ENCODE measurements at regions not wholly inside any gene's neighbourhood (a gene's known extent, or its start where the extent isn't known, plus 50 kb on each side); places are given as distances from the start of the nearest gene placed in this dataset.

GRCh38 chr2:45255563-45255962 is 246.3 kb upstream of the SIX2 start:
- Mint-ChIP-seq H3K27ac (no peak overlapping the region), H3K27me3 (peaks cover 2% of the 10 kb centered on the region), H3K9me3 (no peaks in the 10 kb centered on the region)

DNA sequence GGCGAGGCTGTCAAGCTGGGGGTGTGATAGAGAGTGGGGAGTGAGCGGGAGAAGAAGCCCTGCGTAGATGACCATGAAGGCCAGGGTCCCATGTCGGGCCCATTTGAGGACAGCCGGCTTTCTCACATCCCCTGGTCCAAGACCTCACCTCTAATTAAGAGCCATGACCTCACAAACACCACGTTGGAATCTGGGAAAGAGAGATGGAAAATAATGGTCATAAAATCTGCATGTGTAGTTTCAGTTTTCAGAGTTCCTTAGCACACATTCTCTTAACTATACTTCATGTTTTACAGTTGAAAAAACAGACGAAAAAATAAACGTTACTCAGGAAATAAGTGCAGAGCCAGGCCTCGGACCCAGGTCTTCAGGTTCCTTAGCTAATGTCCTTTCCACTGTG is 244.8 kb upstream of the SIX2 start:
- no peaks in the 10 kb centered on the region for H3K4me1 Mint-ChIP-seq
- peaks cover 2% of the 10 kb centered on the region for H3K27me3 Mint-ChIP-seq
- no peaks in the 10 kb centered on the region for H3K9me3 Mint-ChIP-seq
- no peak overlapping the region for H3K4me3 Mint-ChIP-seq
- H3K36me3 Mint-ChIP-seq = no peaks in the 10 kb centered on the region
- no peak overlapping the region for H3K27ac Mint-ChIP-seq

More at GRCh38 chr2:45255563-45255962, 246.3 kb upstream of the SIX2 start:
- Mint-ChIP-seq H3K36me3 (no peaks in the 10 kb centered on the region), H3K4me3 (no peak overlapping the region), H3K4me1 (no peaks in the 10 kb centered on the region)

DNA sequence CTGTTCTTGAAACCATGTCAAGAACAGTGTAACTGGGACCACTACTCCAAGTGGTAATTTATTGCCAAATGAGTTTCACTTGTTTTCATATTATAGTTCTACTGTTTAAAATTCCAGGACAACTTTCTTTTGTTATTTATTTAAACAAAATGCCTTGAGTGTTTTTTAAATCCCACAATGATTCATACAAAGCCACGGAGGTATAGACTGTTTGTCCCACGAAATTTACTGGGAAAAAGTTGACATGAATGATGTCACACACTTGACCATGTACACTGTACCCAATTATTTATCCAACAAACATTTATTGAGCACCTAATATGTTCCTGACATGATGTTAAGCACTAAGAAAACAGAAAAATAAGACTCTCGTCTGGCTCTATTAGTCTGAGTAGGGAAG is 243.9 kb upstream of the SIX2 start:
- no peaks in the 10 kb centered on the region for H3K9me3 Mint-ChIP-seq
- H3K4me1 Mint-ChIP-seq = no peaks in the 10 kb centered on the region
- H3K27me3 Mint-ChIP-seq = peaks cover 2% of the 10 kb centered on the region
- no peak overlapping the region for H3K27ac Mint-ChIP-seq
- H3K4me3 Mint-ChIP-seq = no peak overlapping the region
- no peaks in the 10 kb centered on the region for H3K36me3 Mint-ChIP-seq

DNA sequence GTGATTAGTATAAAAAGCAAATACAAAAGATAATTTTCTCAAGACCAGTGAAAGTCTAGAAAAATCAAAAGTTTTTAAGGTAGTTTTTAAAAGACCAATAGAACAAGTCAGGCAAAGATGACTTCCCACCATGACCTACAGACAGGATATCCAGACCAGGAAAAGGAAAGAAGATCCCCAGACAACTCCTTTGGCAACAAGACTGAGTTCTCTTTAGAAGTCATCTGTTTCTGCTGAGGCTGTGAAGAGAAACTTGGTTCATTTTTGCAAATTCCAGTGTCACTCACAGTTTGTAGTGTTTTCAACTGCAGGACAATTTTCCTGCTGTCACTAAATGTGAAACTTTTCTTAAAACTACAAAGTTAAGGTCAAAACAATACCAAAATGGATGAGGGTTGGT is 240.9 kb upstream of the SIX2 start:
- Mint-ChIP-seq H3K9me3 (no peaks in the 10 kb centered on the region), H3K4me1 (no peaks in the 10 kb centered on the region), H3K4me3 (no peak overlapping the region), H3K27me3 (peaks cover 4% of the 10 kb centered on the region), H3K36me3 (no peaks in the 10 kb centered on the region), H3K27ac (no peak overlapping the region)

- H3K4me1 Mint-ChIP-seq = no peaks in the 10 kb centered on the region
- H3K4me3 Mint-ChIP-seq = no peak overlapping the region
- peaks cover 6% of the 10 kb centered on the region for H3K27me3 Mint-ChIP-seq
- H3K36me3 Mint-ChIP-seq = no peaks in the 10 kb centered on the region
- H3K27ac Mint-ChIP-seq = no peak overlapping the region
- no peaks in the 10 kb centered on the region for H3K9me3 Mint-ChIP-seq
Observed at GRCh38 chr2:45248214-45248613, 239.0 kb upstream of the SIX2 start.

DNA sequence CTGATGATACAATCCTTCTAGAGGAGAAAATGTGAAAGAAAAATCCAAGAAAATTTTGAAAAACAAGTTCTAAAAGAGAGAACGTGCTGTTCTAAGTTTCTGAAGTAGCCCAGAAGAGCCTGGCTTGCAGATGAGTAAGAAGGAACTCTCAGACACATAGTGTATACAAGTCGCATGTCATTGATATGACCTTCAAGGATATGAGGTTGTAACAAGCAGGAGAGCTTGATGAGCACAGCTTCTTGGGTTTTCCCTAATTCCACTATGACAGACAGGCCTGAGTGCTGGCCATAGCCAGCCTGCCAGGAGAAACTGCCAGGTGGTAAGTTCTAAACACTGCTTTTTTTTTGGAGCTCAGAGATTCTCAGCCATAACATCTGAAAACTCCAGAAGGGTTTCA is 235.7 kb upstream of the SIX2 start:
- H3K27me3 Mint-ChIP-seq = peaks cover 15% of the 10 kb centered on the region
- H3K36me3 Mint-ChIP-seq = no peaks in the 10 kb centered on the region
- H3K4me3 Mint-ChIP-seq = no peak overlapping the region
- no peaks in the 10 kb centered on the region for H3K4me1 Mint-ChIP-seq
- H3K9me3 Mint-ChIP-seq = no peaks in the 10 kb centered on the region
- H3K27ac Mint-ChIP-seq = no peak overlapping the region

GRCh38 chr2:45242161-45242741 is 233.0 kb upstream of the SIX2 start:
- Mint-ChIP-seq H3K27me3 (peaks cover 17% of the 10 kb centered on the region), H3K27ac (no peak overlapping the region), H3K36me3 (no peaks in the 10 kb centered on the region), H3K4me3 (no peak overlapping the region), H3K9me3 (no peaks in the 10 kb centered on the region), H3K4me1 (no peaks in the 10 kb centered on the region)

DNA sequence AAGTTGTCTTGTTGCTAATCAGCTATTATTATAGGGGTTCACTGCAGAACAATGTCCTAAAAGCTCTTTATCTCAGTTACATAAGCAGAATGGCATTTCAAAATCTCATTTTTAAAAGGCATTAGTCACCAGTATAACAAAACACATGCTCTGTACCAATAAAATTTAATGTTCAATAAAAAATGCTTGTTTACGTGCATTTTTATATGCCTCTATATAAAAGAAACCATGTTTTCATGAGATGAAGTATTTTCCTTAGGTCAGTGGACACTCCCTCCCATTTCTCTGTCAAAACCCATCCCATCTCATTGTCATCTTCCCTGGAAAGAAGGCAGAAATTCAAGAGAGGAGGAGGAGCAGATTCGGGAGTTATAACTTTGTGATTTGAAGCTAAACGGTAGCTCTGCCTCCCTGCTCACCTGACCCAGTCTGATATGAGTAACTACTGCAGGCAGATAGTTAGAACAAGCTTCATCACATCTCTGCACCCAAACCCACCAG is 231.9 kb upstream of the SIX2 start:
- Mint-ChIP-seq H3K27ac (no peak overlapping the region), H3K27me3 (peaks cover 20% of the 10 kb centered on the region), H3K4me1 (no peaks in the 10 kb centered on the region), H3K36me3 (no peaks in the 10 kb centered on the region), H3K4me3 (no peak overlapping the region), H3K9me3 (no peaks in the 10 kb centered on the region)

GRCh38 chr2:45237850-45238542 is 228.7 kb upstream of the SIX2 start:
- Mint-ChIP-seq H3K27ac (no peak overlapping the region), H3K9me3 (no peaks in the 10 kb centered on the region)

GRCh38 chr2:45237128-45237527 is 227.9 kb upstream of the SIX2 start:
- H3K27ac Mint-ChIP-seq = no peak overlapping the region
- no peaks in the 10 kb centered on the region for H3K36me3 Mint-ChIP-seq
- no peaks in the 10 kb centered on the region for H3K4me1 Mint-ChIP-seq
- H3K27me3 Mint-ChIP-seq = peaks cover 24% of the 10 kb centered on the region
- no peak overlapping the region for H3K4me3 Mint-ChIP-seq
- no peaks in the 10 kb centered on the region for H3K9me3 Mint-ChIP-seq

More at GRCh38 chr2:45237850-45238542, 228.7 kb upstream of the SIX2 start:
- Mint-ChIP-seq H3K4me1 (no peaks in the 10 kb centered on the region), H3K27me3 (peaks cover 27% of the 10 kb centered on the region), H3K36me3 (no peaks in the 10 kb centered on the region), H3K4me3 (no peak overlapping the region)

DNA sequence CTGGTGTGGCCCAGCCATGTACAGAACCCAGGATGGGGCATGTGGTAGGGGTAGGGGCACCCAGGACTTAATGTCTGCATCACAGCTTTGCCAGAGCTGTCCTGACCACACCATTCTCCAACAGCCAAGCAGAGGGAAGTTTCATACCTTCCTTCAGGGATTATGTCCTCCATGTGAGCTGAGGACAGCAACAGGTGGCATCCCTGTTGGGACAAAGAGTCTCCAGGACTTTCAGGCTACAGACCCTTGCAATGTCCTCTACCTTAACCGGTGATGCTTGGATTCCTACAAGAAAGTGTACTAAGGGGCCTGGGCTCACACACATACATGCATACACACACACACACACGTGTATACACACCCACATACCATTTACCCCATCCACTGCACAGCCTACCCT is 227.0 kb upstream of the SIX2 start:
- Mint-ChIP-seq H3K4me3 (no peak overlapping the region), H3K9me3 (no peaks in the 10 kb centered on the region), H3K36me3 (no peaks in the 10 kb centered on the region), H3K27ac (no peak overlapping the region), H3K4me1 (no peaks in the 10 kb centered on the region), H3K27me3 (peaks cover 24% of the 10 kb centered on the region)

DNA sequence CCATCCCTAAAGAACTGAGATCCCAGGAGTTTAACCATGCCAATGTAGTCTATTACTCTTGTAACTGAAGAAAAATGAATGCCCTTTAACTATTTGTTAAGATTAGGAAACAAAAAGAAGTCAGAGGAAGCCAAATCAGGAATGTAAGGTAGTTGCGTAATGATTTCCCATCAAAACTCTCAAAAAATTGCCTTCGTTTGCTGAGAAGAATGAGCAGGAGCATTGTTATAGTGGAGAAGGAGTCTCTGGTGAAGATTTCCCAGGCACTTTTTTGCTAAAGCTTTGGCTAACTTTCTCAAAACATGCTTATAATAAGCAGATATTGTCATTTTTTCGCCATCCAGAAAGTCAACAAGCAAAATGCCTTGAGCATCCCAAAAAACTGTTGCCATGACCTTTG is 224.0 kb upstream of the SIX2 start:
- peaks cover 16% of the 10 kb centered on the region for H3K27me3 Mint-ChIP-seq
- H3K4me3 Mint-ChIP-seq = no peak overlapping the region
- no peaks in the 10 kb centered on the region for H3K36me3 Mint-ChIP-seq
- no peak overlapping the region for H3K27ac Mint-ChIP-seq
- H3K4me1 Mint-ChIP-seq = no peaks in the 10 kb centered on the region
- H3K9me3 Mint-ChIP-seq = no peaks in the 10 kb centered on the region

DNA sequence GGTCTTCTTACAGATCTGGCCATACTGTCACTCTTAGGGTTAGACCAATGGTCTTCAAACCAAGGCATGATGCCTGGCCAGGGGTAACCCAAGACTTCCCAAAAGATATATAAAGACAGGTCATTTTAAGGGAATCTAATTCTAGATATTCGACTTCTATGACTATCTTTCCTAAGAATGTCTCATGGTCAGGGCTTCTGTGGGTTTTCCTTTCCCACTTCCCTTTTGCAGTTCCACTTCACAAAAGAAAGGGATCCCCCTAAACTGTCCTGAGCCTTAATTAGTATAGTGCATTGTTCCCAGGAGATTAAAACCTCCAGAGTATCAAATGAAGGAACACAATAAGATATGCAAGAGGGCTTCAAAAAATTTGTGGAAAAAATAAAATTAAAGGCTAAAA is 223.6 kb upstream of the SIX2 start:
- Mint-ChIP-seq H3K27ac (no peak overlapping the region), H3K36me3 (no peaks in the 10 kb centered on the region), H3K4me3 (no peak overlapping the region), H3K4me1 (no peaks in the 10 kb centered on the region), H3K27me3 (peaks cover 13% of the 10 kb centered on the region), H3K9me3 (no peaks in the 10 kb centered on the region)

DNA sequence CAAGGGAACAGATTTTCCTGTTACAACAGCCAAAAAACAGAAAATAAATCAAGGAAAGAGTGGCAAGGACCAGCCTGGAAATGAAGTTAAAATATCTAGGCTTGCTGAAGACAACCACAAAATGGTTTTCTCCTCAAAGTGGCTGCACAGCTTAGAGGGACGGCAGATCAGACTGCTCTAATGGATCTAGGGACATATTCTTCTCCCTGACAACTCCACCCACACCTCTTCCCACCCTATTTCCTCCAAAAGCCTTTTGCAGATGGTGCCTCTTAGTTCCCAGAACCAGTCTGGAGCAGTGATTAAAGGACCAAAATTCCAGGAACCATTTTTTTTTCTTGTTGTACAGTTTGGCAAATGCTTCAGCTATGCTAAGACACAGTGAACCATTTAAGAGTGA is 220.2 kb upstream of the SIX2 start:
- Mint-ChIP-seq H3K27me3 (peaks cover 10% of the 10 kb centered on the region), H3K4me3 (no peak overlapping the region), H3K36me3 (no peaks in the 10 kb centered on the region), H3K9me3 (no peaks in the 10 kb centered on the region), H3K27ac (no peak overlapping the region), H3K4me1 (no peaks in the 10 kb centered on the region)

DNA sequence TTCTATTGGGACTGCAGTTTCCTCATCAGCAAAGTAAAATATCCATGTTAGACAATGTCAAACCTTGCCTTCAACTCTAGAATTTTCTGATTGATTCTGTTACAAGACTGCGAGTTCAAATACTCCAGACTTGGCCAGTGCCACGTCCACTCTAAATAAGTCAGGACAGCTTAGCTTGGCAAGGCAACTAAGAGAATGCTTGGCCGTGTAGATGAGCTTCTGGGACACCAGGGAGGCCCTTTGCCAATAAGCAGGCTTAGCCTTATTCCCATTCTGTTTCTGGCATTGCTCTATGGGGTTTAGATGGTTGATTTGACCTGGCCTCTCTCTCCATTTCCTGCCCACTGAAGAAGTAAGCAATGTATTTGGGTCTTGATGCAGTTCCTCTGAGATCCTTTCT is 218.1 kb upstream of the SIX2 start:
- Mint-ChIP-seq H3K27me3 (peaks cover 10% of the 10 kb centered on the region), H3K9me3 (no peaks in the 10 kb centered on the region), H3K36me3 (no peaks in the 10 kb centered on the region), H3K4me3 (no peak overlapping the region), H3K27ac (no peak overlapping the region), H3K4me1 (no peaks in the 10 kb centered on the region)

GRCh38 chr2:45224993-45225380 is 215.7 kb upstream of the SIX2 start:
- Mint-ChIP-seq H3K36me3 (no peaks in the 10 kb centered on the region), H3K27me3 (peaks cover 16% of the 10 kb centered on the region)

More at GRCh38 chr2:45224993-45225380, 215.7 kb upstream of the SIX2 start:
- Mint-ChIP-seq H3K4me3 (no peak overlapping the region), H3K9me3 (no peaks in the 10 kb centered on the region), H3K27ac (no peak overlapping the region), H3K4me1 (no peaks in the 10 kb centered on the region)

All from activated naive CD4-positive, alpha-beta T cell treated with anti-CD3 and anti-CD28 coated beads, Interleukin-2, amount 50 U/mL, for 24 hours (primary cell).